ENCODE measurements at regions not wholly inside any gene's neighbourhood (a gene's known extent, or its start where the extent isn't known, plus 50 kb on each side); places are given as distances from the start of the nearest gene placed in this dataset.

DNA sequence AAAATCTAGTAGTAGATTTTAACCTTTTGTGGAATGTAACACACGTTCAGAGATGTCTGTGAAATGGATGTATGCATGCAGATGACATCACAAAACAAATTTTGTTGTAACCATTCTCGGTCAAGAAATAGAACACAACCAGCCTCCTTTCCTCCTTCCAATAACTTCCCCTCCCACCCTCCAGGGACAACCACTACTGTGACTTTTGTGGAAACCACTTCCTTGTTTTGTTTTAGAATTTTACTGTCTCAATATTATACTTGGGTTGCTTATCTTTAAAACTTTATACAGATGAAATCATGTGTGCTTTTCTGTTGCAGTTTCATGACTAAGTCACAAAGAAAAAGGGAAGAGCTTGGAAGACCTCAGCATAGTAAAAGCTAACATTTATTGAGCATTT lies 189.4 kb upstream of the NCAM1 start:
- intact Hi-C loops (cut with DNase I; ENCODE audit: low total_unique reads), result no loop called here
- H3K4me3 ChIP-seq, result no peak overlapping the region
- TF ChIP-seq, protein P1, sequence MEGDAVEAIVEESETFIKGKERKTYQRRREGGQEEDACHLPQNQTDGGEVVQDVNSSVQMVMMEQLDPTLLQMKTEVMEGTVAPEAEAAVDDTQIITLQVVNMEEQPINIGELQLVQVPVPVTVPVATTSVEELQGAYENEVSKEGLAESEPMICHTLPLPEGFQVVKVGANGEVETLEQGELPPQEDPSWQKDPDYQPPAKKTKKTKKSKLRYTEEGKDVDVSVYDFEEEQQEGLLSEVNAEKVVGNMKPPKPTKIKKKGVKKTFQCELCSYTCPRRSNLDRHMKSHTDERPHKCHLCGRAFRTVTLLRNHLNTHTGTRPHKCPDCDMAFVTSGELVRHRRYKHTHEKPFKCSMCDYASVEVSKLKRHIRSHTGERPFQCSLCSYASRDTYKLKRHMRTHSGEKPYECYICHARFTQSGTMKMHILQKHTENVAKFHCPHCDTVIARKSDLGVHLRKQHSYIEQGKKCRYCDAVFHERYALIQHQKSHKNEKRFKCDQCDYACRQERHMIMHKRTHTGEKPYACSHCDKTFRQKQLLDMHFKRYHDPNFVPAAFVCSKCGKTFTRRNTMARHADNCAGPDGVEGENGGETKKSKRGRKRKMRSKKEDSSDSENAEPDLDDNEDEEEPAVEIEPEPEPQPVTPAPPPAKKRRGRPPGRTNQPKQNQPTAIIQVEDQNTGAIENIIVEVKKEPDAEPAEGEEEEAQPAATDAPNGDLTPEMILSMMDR (IDR thresholded peaks at IDR 0.05), result no peak

DNA sequence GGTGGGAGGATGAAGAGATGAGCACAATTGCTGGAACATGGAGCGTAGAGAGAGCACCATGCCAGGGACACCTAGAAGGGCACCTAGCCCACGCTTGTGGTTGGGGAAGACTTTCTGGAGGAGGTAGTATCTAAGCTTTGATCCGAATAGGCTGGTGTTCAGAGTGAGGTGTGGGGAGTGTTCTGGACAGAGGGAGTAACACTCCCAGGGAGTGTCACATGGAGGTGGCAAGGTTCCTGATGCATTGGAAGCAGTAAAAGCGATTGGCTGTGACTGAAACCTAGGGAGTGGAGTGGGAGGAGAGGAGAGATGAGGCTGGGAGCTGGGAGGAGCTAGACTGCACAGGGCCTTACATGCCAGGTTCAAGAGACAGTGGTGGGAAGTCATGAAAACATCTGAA lies 188.0 kb upstream of the NCAM1 start:
- no peaks in the 10 kb centered on the region for H3K36me3 ChIP-seq
- no peak for DNase-seq
- no peak overlapping the region for H3K4me3 ChIP-seq

More for the DNA sequence above, 189.4 kb upstream of the NCAM1 start:
- no peak overlapping the region for H3K27ac ChIP-seq
- DNase-seq, result no peak
- no peaks in the 10 kb centered on the region for H3K9me3 ChIP-seq
- no peaks in the 10 kb centered on the region for H3K27me3 ChIP-seq
- no peaks in the 10 kb centered on the region for H3K36me3 ChIP-seq
- H3K4me1 ChIP-seq, result no peaks in the 10 kb centered on the region

DNA sequence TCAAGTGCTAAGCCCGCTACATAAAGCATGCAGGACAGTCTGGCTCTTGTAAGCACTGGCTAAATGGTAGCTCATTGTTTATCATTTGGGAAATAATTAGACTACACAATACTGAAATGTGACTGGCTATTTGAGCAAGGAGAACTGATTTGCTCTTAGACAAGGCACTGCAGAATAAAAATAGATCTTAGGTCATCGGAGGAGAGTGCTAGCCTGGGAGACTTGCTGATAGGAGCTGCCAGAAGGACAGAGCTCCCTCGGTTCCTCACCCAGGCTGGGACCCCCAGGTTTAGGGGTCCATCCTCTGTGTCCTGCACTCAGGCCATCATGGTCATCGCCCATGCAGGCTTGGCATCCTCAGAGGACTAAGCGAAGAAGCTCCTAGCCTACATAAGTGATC lies 184.4 kb upstream of the NCAM1 start:
- H3K9me3 ChIP-seq, result no peaks in the 10 kb centered on the region
- intact Hi-C loops (cut with DNase I; ENCODE audit: low total_unique reads), result no loop called here
- H3K4me1 ChIP-seq, result no peaks in the 10 kb centered on the region

More for the DNA sequence above, 188.0 kb upstream of the NCAM1 start:
- intact Hi-C loops (cut with DNase I; ENCODE audit: low total_unique reads), result no loop called here
- Histone ChIP-seq H3K4me1 (no peaks in the 10 kb centered on the region), H3K9me3 (no peaks in the 10 kb centered on the region), H3K27me3 (no peaks in the 10 kb centered on the region), H3K27ac (no peak overlapping the region)
- TF ChIP-seq, protein P1 (IDR thresholded peaks at IDR 0.05), result no peak
- TF ChIP-seq POLR2A (IDR thresholded peaks at IDR 0.05), result no peak

DNA sequence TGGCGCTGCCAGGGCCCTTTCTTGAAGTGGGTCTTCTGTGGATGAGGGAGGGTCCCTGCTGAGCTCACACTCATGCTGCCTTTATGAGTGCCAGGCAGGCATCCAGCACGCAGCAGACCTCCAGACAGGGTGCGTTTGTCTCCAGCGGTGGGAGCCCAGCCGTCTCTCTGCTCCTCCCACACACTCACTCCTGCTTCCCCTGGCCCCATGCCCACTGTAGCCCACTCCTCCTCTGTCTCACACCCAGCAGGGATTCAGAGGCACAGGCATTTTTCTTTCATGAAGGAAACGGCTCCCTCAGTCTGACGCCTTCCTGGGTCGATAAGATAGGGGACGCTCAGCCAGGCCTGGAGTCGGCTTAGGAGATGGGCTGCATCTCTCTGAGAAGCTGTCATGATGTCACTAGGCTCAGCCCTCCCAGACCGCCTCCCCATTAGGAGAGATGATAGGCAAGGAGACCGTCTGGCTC lies 183.9 kb upstream of the NCAM1 start:
- Histone ChIP-seq H3K4me1 (no peaks in the 10 kb centered on the region), H3K4me3 (no peak overlapping the region), H3K27me3 (no peaks in the 10 kb centered on the region), H3K9me3 (no peaks in the 10 kb centered on the region), H3K36me3 (no peaks in the 10 kb centered on the region), H3K27ac (no peak overlapping the region)
- DNase-seq, result no peak
- intact Hi-C loops (cut with DNase I; ENCODE audit: low total_unique reads), result no loop called here
- TF ChIP-seq, protein P1 (IDR thresholded peaks at IDR 0.05), result no peak
- TF ChIP-seq POLR2A (IDR thresholded peaks at IDR 0.05), result no peak

More for the DNA sequence above, 184.4 kb upstream of the NCAM1 start:
- Histone ChIP-seq H3K27me3 (no peaks in the 10 kb centered on the region), H3K4me3 (no peak overlapping the region), H3K36me3 (no peaks in the 10 kb centered on the region), H3K27ac (no peak overlapping the region)
- TF ChIP-seq, protein P1 (IDR thresholded peaks at IDR 0.05), result no peak
- no peak for TF ChIP-seq POLR2A (IDR thresholded peaks at IDR 0.05)
- DNase-seq, result no peak

DNA sequence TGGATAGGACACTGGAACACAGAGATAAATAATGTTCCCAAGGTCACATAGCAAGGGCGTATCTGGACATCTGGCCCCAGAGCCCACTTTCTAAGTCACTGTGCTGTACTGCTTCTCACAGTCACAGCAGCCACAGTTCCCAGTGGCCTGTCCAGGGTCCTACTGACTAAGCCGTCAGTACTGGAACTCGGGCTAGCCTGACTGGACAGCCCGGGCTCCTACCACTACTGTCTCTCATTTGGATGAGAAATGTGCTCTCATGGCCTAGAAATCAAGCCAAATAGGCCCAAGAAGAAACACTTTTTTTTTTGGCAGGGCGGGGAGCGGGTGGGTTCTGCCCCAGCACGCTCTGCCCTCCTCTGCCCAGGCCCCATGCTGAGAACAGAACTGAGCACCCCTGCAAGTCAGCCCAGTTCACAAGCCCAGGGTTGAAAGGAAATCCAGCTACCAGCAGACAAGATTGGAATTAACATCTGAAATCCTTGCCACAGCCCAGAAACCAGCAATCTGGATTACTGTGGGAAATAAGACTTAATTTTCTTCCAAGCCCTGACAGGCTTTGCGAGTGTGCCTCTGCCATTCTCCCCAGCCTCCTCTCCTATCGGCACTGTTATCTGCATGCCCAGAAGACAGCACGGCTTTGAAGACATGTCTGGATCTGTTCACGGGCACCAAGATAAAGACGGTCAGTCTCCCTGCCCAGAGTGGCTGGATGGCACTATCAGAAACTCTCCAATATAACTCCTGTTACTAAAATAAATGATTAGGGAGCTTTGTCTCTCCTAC lies 182.9 kb upstream of the NCAM1 start:
- no peak for TF ChIP-seq POLR2A (IDR thresholded peaks at IDR 0.05)
- TF ChIP-seq, protein P1 (IDR thresholded peaks at IDR 0.05), result no peak
- H3K27me3 ChIP-seq, result no peaks in the 10 kb centered on the region
- no peaks in the 10 kb centered on the region for H3K36me3 ChIP-seq
- no peaks in the 10 kb centered on the region for H3K9me3 ChIP-seq
- intact Hi-C loops (cut with DNase I; ENCODE audit: low total_unique reads), result no loop called here
- H3K4me3 ChIP-seq, result no peak overlapping the region
- H3K4me1 ChIP-seq, result no peaks in the 10 kb centered on the region
- no peak for DNase-seq
- no peak overlapping the region for H3K27ac ChIP-seq
